ENCODE measurements at regions not wholly inside any gene's neighbourhood (a gene's known extent, or its start where the extent isn't known, plus 50 kb on each side); places are given as distances from the start of the nearest gene placed in this dataset.

DNA sequence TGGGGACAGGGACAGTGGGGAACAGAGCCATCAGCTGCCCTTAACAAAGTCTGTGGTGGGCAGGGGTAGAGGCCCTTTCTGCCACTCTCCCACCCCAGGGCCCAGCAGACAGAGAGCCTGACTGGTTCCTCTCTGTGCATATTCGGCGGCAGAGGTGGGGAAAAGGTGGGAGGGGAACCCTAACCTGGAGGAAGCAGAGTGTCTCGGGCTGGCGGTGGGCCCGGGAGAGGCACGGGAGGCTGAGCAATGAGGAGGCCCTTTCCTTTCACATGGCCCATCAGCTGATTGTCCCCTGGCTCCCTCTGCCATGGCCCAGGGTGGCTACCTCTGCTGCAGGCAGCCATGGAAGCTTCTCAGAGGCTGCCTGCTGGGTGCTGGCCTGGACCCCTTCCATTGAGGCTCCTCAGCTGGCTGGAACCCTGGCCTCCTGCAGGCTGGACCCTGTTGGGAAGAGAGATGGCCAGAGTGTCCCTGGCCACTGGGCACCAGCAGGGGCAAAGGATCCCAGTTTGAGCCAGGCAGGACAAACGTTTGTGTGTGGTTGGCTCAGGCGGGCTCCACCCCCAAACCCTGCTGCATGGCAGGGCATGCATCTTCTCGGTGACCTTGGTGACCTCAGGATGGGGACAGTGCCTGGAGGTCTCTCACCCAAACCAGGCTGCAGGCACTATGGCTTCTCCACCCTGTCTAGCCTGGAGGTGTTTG, 202.8 kb upstream of the ZNF536 start:
- Histone ChIP-seq H2AFZ (no peak overlapping the region), H3K79me2 (no peaks in the 10 kb centered on the region), H3K27me3 (no peaks in the 10 kb centered on the region), H4K20me1 (ENCODE audit: insufficient read depth, poor library complexity, severe bottlenecking) (no peaks in the 10 kb centered on the region), H3K9me3 (ENCODE audit: low read depth) (no peaks in the 10 kb centered on the region), H3K9me2 (replicated peaks; ENCODE audit: insufficient read depth) (no peaks in the 10 kb centered on the region), H3K4me2 (no peak overlapping the region), H3K36me3 (replicated peaks; ENCODE audit: insufficient read depth, low read depth) (no peaks in the 10 kb centered on the region), H3K27ac (no peak overlapping the region), H3K4me3 (no peak overlapping the region), H3K4me1 (ENCODE audit: insufficient read depth) (no peaks in the 10 kb centered on the region)
- DNase-seq (ENCODE audit: low spot score) = no peak
- 88% methylated on average over 9 of the region's 9 CpGs for WGBS (ENCODE audit: low lambda C conversion rate, missing lambda C conversion rate)
- TF ChIP-seq, protein P1, sequence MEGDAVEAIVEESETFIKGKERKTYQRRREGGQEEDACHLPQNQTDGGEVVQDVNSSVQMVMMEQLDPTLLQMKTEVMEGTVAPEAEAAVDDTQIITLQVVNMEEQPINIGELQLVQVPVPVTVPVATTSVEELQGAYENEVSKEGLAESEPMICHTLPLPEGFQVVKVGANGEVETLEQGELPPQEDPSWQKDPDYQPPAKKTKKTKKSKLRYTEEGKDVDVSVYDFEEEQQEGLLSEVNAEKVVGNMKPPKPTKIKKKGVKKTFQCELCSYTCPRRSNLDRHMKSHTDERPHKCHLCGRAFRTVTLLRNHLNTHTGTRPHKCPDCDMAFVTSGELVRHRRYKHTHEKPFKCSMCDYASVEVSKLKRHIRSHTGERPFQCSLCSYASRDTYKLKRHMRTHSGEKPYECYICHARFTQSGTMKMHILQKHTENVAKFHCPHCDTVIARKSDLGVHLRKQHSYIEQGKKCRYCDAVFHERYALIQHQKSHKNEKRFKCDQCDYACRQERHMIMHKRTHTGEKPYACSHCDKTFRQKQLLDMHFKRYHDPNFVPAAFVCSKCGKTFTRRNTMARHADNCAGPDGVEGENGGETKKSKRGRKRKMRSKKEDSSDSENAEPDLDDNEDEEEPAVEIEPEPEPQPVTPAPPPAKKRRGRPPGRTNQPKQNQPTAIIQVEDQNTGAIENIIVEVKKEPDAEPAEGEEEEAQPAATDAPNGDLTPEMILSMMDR (IDR thresholded peaks at IDR 0.05; ENCODE audit: poor library complexity) = no peak

DNA sequence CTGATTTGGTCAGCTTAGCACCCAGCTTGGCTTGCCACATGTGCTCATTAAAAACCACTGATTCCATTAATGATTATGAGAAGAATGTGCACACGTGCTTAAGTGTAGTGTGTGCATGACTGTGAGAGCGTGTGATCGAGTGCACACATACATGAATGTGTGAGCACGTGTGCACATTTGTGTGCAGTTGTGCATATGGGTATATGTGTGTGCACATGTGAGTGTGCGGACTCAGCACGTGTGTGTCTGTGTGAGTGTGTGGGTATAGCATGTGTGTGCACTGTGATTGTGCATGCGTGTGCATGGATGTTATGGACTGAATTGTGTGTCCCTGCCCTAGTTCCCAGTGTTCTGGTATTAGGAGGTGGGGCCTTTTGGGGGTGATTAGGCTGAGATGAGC, 202.1 kb upstream of the ZNF536 start:
- H3K36me3 ChIP-seq (replicated peaks; ENCODE audit: insufficient read depth, low read depth) = no peaks in the 10 kb centered on the region
- H2AFZ ChIP-seq = no peak overlapping the region
- H3K79me2 ChIP-seq = no peaks in the 10 kb centered on the region
- TF ChIP-seq, protein P1 (IDR thresholded peaks at IDR 0.05; ENCODE audit: poor library complexity) = no peak
- TF ChIP-seq EZH2phosphoT487 (IDR thresholded peaks at IDR 0.05; ENCODE audit: low read depth, severe bottlenecking, unreplicated experiment) (no peak), EZH2 (IDR thresholded peaks at IDR 0.05; ENCODE audit: borderline replicate concordance) (no peak)
- no peaks in the 10 kb centered on the region for H3K9me2 ChIP-seq (replicated peaks; ENCODE audit: insufficient read depth)
- DNase-seq (ENCODE audit: low spot score) = no peak
- H4K20me1 ChIP-seq (ENCODE audit: insufficient read depth, poor library complexity, severe bottlenecking) = no peaks in the 10 kb centered on the region
- H3K27me3 ChIP-seq = no peaks in the 10 kb centered on the region
- no peaks in the 10 kb centered on the region for H3K9me3 ChIP-seq (ENCODE audit: low read depth)
- H3K27ac ChIP-seq = no peak overlapping the region
- H3K4me1 ChIP-seq (ENCODE audit: insufficient read depth) = no peaks in the 10 kb centered on the region
- 91% methylated on average over 7 of the region's 7 CpGs for WGBS (ENCODE audit: low lambda C conversion rate, missing lambda C conversion rate)
- H3K4me2 ChIP-seq = no peak overlapping the region
- no peak overlapping the region for H3K4me3 ChIP-seq

DNA sequence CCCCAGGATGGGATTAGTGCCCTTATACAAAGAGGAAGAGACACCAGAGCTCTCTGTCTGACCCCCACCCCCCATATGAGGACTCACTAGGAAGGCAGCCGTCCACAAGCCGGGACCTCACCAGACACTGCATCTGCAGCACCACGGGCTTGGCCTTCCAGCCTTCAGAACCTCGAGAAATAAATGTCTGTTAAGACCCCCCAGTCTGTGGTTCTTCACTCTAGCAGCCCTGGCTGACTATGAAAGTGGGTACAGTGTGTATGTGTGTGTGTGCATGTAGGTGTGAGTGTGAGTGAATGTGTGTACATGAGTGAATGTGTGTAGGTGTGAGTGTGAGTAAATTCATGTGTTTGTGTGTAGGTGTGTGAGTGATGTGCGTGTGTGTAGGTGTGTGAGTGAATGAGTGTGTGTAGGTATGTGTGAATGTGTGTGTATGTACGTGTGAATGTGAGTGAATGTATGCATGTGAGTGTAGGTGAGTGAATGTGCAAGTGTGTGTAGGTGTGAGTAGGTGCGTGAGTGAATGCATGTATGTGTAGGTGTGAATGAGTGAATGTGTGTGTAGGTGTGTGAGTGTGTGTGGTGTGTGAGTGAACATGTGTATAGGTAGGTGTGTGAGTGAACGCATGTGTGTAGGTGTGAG, 201.6 kb upstream of the ZNF536 start:
- TF ChIP-seq, protein P1 (IDR thresholded peaks at IDR 0.05; ENCODE audit: poor library complexity) = no peak
- TF ChIP-seq EZH2phosphoT487 (IDR thresholded peaks at IDR 0.05; ENCODE audit: low read depth, severe bottlenecking, unreplicated experiment) (no peak), EZH2 (IDR thresholded peaks at IDR 0.05; ENCODE audit: borderline replicate concordance) (no peak)
- no peak for DNase-seq (ENCODE audit: low spot score)
- Histone ChIP-seq H3K9me3 (ENCODE audit: low read depth) (no peaks in the 10 kb centered on the region), H3K27me3 (no peaks in the 10 kb centered on the region), H3K4me2 (no peak overlapping the region), H2AFZ (no peak overlapping the region), H3K9me2 (replicated peaks; ENCODE audit: insufficient read depth) (no peaks in the 10 kb centered on the region), H3K36me3 (replicated peaks; ENCODE audit: insufficient read depth, low read depth) (no peaks in the 10 kb centered on the region), H3K27ac (no peak overlapping the region), H4K20me1 (ENCODE audit: insufficient read depth, poor library complexity, severe bottlenecking) (no peaks in the 10 kb centered on the region), H3K79me2 (no peaks in the 10 kb centered on the region), H3K4me1 (ENCODE audit: insufficient read depth) (no peaks in the 10 kb centered on the region), H3K4me3 (no peak overlapping the region)
- 94% methylated on average over 8 of the region's 8 CpGs for WGBS (ENCODE audit: low lambda C conversion rate, missing lambda C conversion rate)
